Colonic mucosa (tissue), 4 donors: ENCODE measurements at regions not wholly inside any gene's neighbourhood (a gene's known extent, or its start where the extent isn't known, plus 50 kb on each side); places are given as distances from the start of the nearest gene placed in this dataset.

ENCODE experiments used
- DNase-seq: peaks from one replicate; pipeline ENCODE4 v3.0.0-alpha.2; 2020
- H3K27ac ChIP-seq: fragments of 200-600 bp; one replicate; pipeline ENCODE4 v1.8.0; 2021
- H3K27me3 ChIP-seq: fragments of 200-600 bp; one replicate; pipeline ENCODE4 v1.8.0; 2021
- H3K36me3 ChIP-seq: fragments of 200-600 bp; one replicate; pipeline ENCODE4 v1.8.0; 2021
- H3K4me1 ChIP-seq: fragments of 200-600 bp; one replicate; pipeline ENCODE4 v1.8.0; 2021; ENCODE audit warnings: mild to moderate bottlenecking
- H3K4me3 ChIP-seq: fragments of 200-600 bp; one replicate; pipeline ENCODE4 v1.8.0; 2021
- H3K9ac ChIP-seq, 2 donors: one replicate each; pipeline ENCODE4 v1.7.0; 2013; ENCODE audit warnings: control low read depth in 2 of 2, low read depth in 2 of 2, low read length in 2 of 2
- H3K9me3 ChIP-seq: fragments of 200-600 bp; one replicate; pipeline ENCODE4 v1.8.0; 2021
- CTCF ChIP-seq: fragments of 200-600 bp; IDR thresholded peaks from one replicate; pipeline ENCODE4 v1.8.0; 2022; ENCODE audit warnings: antibody characterized with exemption, mild to moderate bottlenecking
- intact Hi-C: fragments of 100-400 bp; cut with DNase I; formaldehyde crosslinking; loops from one replicate; pipeline ENCODE4 v1.14.1; 2022
- donor health status: healthy.
- donor health status: DM: no; HTN: no; CAD: no.
- donor health status: DM: no; HTN: no; CAD: no.

DNA sequence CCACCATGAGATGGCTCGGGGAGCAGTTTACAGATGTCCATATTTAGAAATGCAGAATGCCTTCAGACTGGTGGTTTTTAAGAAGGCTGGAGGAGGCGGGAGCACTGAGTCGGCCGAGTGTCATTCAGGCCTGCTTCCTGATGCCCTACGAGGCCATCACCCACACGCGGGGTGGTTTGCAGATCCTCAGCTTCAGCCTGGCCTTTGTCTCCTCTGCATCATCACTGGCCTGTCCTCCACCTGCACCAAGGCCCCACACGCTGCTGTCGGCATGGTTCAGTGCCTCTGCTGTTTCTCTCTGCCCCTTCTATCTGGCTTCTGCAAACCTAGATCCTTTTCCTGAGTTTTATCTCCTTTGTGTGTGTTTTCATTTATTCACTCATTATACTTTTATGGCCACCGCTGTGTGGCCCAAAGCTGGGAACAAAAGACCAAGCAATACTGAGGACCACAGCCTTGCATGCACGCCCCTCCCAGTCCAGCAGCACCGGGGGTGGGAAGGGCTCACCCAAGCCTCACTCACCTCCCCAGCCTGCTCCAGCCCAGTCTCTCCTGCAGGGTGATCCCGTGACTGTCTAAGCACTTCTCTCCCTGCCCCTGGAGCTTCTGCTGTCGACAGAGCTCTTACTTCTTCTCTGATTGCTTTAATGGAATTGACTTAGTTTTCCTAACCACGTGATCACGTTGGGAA is 240.8 kb downstream of the TEX29 start:
- Histone ChIP-seq H3K27me3 (no peaks in the 10 kb centered on the region), H3K4me1 (no peaks in the 10 kb centered on the region), H3K9ac (no peak overlapping the region), H3K36me3 (no peaks in the 10 kb centered on the region), H3K9me3 (no peaks in the 10 kb centered on the region), H3K27ac (no peak overlapping the region), H3K4me3 (no peak overlapping the region)
- intact Hi-C loops = no loop called here
- no peak for TF ChIP-seq CTCF
- no peak for DNase-seq

- no peaks in the 10 kb centered on the region for H3K36me3 ChIP-seq
- no peak overlapping the region for H3K4me3 ChIP-seq
- intact Hi-C loops = no loop called here
- no peaks in the 10 kb centered on the region for H3K9me3 ChIP-seq
- no peak overlapping the region for H3K27ac ChIP-seq
- no peak for TF ChIP-seq CTCF
- H3K9ac ChIP-seq = no peak overlapping the region
- H3K27me3 ChIP-seq = no peaks in the 10 kb centered on the region
- no peaks in the 10 kb centered on the region for H3K4me1 ChIP-seq
- DNase-seq = no peak
These were observed 242.3 kb downstream of the TEX29 start for GRCh38 chr13:111562716-111563115.

DNA sequence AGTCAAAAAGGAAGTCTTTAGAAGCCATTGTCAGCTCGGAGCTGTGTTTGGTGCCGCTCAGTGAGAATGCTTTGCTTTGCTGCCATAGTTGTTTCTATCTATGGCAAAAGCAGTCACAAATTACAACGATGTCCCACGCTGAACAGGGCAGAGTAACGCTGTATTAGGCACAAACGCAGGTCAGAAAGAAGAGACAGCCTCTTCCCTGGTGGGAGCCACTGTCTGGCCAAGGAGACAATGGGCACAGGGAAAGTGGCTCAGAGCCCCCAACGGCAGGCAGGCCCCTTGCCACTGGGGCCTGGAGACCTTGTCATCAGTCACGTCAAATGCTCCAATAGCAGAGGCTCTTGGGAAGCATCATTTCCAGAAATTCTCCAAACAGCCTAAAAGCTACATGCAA is 244.2 kb downstream of the TEX29 start:
- no peaks in the 10 kb centered on the region for H3K27me3 ChIP-seq
- H3K9ac ChIP-seq = no peak overlapping the region
- no peak overlapping the region for H3K4me3 ChIP-seq
- no peaks in the 10 kb centered on the region for H3K4me1 ChIP-seq
- TF ChIP-seq CTCF = no peak
- DNase-seq = no peak
- no peaks in the 10 kb centered on the region for H3K9me3 ChIP-seq
- no peaks in the 10 kb centered on the region for H3K36me3 ChIP-seq
- intact Hi-C loops = no loop called here
- H3K27ac ChIP-seq = no peak overlapping the region

GRCh38 chr13:111565400-111565799 is 245.0 kb downstream of the TEX29 start:
- Histone ChIP-seq H3K9me3 (no peaks in the 10 kb centered on the region), H3K36me3 (no peaks in the 10 kb centered on the region), H3K4me1 (no peaks in the 10 kb centered on the region), H3K4me3 (no peak overlapping the region), H3K27ac (no peak overlapping the region), H3K27me3 (no peaks in the 10 kb centered on the region), H3K9ac (no peak overlapping the region)
- intact Hi-C loops = no loop called here
- no peak for DNase-seq
- no peak for TF ChIP-seq CTCF

GRCh38 chr13:111566567-111566966 is 246.1 kb downstream of the TEX29 start:
- Histone ChIP-seq H3K27me3 (no peaks in the 10 kb centered on the region), H3K36me3 (no peaks in the 10 kb centered on the region), H3K9ac (no peak overlapping the region), H3K4me3 (no peak overlapping the region), H3K9me3 (no peaks in the 10 kb centered on the region), H3K4me1 (no peaks in the 10 kb centered on the region), H3K27ac (no peak overlapping the region)
- DNase-seq = no peak
- TF ChIP-seq CTCF = no peak
- intact Hi-C loops = no loop called here
